MCF 10A (cell line): ENCODE measurements at regions not wholly inside any gene's neighbourhood (a gene's known extent, or its start where the extent isn't known, plus 50 kb on each side); places are given as distances from the start of the nearest gene placed in this dataset.

Source experiments
- BruUV-seq: library from RNA; stranded (reverse); fragments of 400-500 nt; replicated peaks from 2 replicates; lab custom pipeline; 2021; lab: Mats Ljungman, UMichigan
- CTCF ChIA-PET: fragments of 300-600 bp; sonication (Branson Sonifier 250); formaldehyde crosslinking; extraction: SDS; loops from one replicate; lab custom pipeline; 2021; ENCODE audit warnings: antibody characterized with exemption, inconsistent platforms; lab: Yijun Ruan, JAX
- POLR2A ChIA-PET: fragments of 300-600, 350-650 bp; sonication (Branson Sonifier 250); formaldehyde crosslinking; extraction: SDS; loops from one replicate; lab custom pipeline; 2020; ENCODE audit warnings: antibody characterized with exemption, inconsistent platforms; lab: Yijun Ruan, JAX
- DNase-seq: peaks from one replicate; pipeline ENCODE4 v3.0.0-alpha.2; 2018; ENCODE audit not compliant: unreplicated experiment
- H3K27ac Mint-ChIP-seq: one replicate; pipeline ENCODE4 v1.8.0; 2022; ENCODE audit warnings: mild to moderate bottlenecking, low read depth, mixed read lengths; ENCODE audit not compliant: unreplicated experiment
- H3K27me3 Mint-ChIP-seq: one replicate; pipeline ENCODE4 v1.8.0; 2022; ENCODE audit warnings: mixed read lengths; ENCODE audit not compliant: insufficient read depth, unreplicated experiment
- H3K36me3 Mint-ChIP-seq: one replicate; pipeline ENCODE4 v1.8.0; 2022; ENCODE audit warnings: mild to moderate bottlenecking, moderate library complexity, mixed read lengths; ENCODE audit not compliant: insufficient read depth, unreplicated experiment
- H3K4me1 Mint-ChIP-seq: one replicate; pipeline ENCODE4 v1.8.0; 2022; ENCODE audit warnings: mixed read lengths; ENCODE audit not compliant: insufficient read depth, unreplicated experiment
- H3K4me3 Mint-ChIP-seq: one replicate; pipeline ENCODE4 v1.8.0; 2022; ENCODE audit warnings: mild to moderate bottlenecking, moderate library complexity, mixed read lengths; ENCODE audit not compliant: unreplicated experiment
- H3K9me3 Mint-ChIP-seq: one replicate; pipeline ENCODE4 v1.8.0; 2022; ENCODE audit warnings: mixed read lengths; ENCODE audit not compliant: unreplicated experiment
- intact Hi-C: fragments of 100-400 bp; cut with micrococcal nuclease; formaldehyde crosslinking; loops from 2 replicates; pipeline ENCODE4 v1.14.1; 2022
- TF ChIP-seq, protein P1 (sequence below): fragments of 200-600 bp; IDR thresholded peaks from one replicate; pipeline ENCODE4 v1.8.0; 2022; ENCODE audit warnings: antibody characterized with exemption, mild to moderate bottlenecking; ENCODE audit not compliant: unreplicated experiment

DNA sequence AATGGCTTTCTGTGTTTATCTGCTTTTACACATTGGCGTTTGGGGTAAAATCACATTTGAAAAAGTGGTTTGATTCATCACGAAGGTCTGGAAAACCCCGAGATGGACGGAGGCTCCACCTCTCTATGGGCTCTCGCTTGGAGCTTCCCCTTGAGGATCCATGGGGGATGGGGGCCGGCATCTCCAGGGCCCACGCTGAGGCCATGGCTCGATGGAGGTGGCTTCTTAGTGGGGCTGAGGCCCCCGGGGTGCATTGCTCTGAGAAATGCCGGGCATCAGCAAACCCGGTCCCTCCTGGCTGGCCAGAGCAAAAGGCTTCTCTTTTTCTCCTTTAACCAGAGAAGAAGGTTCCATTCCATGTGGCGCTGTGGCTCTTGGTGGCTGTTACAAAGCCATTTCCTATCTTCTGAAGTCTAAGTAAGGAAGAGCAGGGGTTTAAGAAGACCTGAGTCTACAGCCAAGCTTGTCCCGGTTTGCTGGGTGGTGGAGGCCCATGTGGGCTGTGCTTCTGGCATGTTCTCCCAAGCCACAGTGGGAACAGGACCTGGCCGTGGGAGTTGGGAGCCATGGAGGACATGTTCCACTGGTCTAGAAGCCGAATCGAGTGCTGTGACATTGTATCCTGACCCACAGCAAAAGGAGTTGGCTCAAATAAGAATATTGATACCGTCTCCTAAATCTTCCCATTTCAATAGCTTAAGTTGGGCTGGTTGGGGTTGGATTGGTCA, 243.5 kb upstream of the PITRM1 start:
- no peak overlapping the region for H3K4me3 Mint-ChIP-seq

DNA sequence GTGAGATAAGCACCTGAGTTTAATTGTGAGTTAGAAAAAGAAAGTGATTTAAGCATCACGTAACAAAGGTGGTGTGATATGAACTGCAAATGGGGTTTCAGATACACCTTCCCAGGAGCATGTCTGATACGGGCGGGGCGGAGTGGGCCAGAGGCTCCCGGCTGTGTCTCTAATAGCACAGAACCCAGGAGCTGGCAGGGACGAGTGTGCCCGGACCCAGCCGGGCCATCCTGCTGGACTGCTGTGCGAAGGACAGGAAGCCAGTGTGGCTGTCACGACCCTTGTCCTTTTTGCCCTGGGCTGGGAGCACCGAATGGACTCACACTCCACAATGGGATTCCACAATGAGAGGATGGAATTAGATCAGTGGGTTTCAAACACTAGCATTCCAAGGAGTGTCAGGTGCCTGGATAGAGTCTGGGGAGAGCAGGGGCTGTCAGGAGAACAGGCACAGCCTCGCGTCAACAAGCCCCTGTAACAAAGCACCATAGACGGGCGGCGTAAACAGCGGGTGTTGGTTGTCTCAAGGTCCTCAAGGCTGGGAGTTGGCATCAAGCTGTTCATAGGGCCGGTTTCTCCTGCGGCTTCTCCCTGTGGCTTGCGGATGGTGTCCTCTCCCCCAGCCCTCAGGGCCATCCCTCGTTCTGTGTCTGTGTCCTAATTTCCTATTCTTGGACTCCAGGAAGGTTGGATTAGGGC, 242.6 kb upstream of the PITRM1 start:
- no peaks in the 10 kb centered on the region for H3K36me3 Mint-ChIP-seq
- ChIA-PET POLR2A (no interaction called here), CTCF (no interaction called here)
- H3K27ac Mint-ChIP-seq: no peak overlapping the region
- no peak for DNase-seq
- BruUV-seq: no TSS peak
- intact Hi-C loops: no loop called here
- H3K4me1 Mint-ChIP-seq: no peaks in the 10 kb centered on the region
- H3K27me3 Mint-ChIP-seq: no peaks in the 10 kb centered on the region
- TF ChIP-seq, protein P1, sequence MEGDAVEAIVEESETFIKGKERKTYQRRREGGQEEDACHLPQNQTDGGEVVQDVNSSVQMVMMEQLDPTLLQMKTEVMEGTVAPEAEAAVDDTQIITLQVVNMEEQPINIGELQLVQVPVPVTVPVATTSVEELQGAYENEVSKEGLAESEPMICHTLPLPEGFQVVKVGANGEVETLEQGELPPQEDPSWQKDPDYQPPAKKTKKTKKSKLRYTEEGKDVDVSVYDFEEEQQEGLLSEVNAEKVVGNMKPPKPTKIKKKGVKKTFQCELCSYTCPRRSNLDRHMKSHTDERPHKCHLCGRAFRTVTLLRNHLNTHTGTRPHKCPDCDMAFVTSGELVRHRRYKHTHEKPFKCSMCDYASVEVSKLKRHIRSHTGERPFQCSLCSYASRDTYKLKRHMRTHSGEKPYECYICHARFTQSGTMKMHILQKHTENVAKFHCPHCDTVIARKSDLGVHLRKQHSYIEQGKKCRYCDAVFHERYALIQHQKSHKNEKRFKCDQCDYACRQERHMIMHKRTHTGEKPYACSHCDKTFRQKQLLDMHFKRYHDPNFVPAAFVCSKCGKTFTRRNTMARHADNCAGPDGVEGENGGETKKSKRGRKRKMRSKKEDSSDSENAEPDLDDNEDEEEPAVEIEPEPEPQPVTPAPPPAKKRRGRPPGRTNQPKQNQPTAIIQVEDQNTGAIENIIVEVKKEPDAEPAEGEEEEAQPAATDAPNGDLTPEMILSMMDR: no peak
- peaks cover 8% of the 10 kb centered on the region for H3K9me3 Mint-ChIP-seq
- H3K4me3 Mint-ChIP-seq: no peak overlapping the region

More for the DNA sequence above, 243.5 kb upstream of the PITRM1 start:
- TF ChIP-seq, protein P1: no peak
- H3K27ac Mint-ChIP-seq: no peak overlapping the region
- peaks cover 6% of the 10 kb centered on the region for H3K4me1 Mint-ChIP-seq
- BruUV-seq: no TSS peak
- H3K27me3 Mint-ChIP-seq: no peaks in the 10 kb centered on the region
- CTCF ChIA-PET: interaction anchor here (0.7 kb wide), 1 partner anchor 995 kb away, joined by 3 read pairs; no protein-coding TSS in a partner anchor
- no peaks in the 10 kb centered on the region for H3K36me3 Mint-ChIP-seq
- DNase-seq: no peak
- intact Hi-C loops: no loop called here
- POLR2A ChIA-PET: interaction anchor here (0.7 kb wide), 1 partner anchor 56 kb away, joined by 3 read pairs; no protein-coding TSS in a partner anchor
- H3K9me3 Mint-ChIP-seq: peaks cover 4% of the 10 kb centered on the region

DNA sequence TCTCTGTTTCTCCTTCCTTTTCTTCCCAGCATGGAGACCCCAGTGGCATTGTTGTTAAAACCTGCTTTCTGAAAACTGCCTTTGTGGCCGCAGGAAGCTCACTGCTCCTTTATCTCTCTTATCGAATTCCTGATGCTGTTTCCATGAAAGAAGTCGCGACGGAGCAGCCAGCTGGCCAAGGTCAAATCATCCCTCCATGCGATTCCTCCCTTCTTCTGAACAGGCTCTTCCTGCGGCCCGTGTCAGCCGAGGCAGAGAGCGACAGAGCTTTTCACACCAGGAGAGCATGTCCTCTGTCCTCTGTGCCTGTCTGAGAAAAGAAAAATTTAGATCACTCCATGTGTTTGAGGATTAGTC, 242.1 kb upstream of the PITRM1 start:
- Mint-ChIP-seq H3K36me3 (no peaks in the 10 kb centered on the region), H3K4me3 (no peak overlapping the region), H3K27me3 (no peaks in the 10 kb centered on the region), H3K27ac (no peak overlapping the region), H3K9me3 (peaks cover 8% of the 10 kb centered on the region), H3K4me1 (no peaks in the 10 kb centered on the region)
- TF ChIP-seq, protein P1: no peak
- intact Hi-C loops: no loop called here
- CTCF ChIA-PET: no interaction called here
- no peak for DNase-seq
- POLR2A ChIA-PET: no interaction called here
- no TSS peak for BruUV-seq

DNA sequence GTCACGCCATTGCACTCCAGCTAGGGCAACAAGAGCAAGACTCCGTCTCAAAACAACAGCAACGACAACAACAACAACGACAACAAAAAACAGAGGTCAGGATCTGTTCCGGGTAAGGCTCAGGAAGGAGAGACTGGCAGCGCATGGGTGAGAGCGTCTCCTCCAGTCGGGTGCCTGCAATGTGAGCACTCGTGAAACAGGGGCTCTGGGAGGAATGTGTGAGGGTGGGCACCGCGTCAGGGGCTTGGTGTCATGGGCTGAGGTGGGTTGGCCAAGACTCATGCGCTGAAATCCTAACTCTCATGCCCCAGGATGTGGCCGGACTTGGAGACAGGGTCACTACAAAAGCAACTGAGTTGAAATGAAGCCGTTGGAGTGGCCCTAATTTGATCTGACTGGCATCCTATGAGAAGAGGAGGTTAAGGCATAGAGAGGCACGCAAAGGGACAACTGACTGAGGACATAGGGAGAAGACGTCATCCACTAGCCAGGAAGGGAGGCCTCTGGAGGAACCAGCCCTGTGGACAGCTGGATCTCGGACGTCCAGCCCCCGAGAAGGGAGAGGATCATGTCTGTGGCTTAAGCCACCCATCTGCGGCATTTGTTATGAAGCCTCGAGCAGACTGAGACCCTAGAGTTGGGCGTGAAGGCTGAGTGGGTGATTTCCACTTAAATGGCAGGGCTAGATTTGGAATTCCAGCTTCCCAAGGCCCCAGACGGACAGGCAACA, 241.5 kb upstream of the PITRM1 start:
- Mint-ChIP-seq H3K27ac (no peak overlapping the region), H3K4me3 (no peak overlapping the region), H3K36me3 (no peaks in the 10 kb centered on the region)

More for the DNA sequence above, 241.5 kb upstream of the PITRM1 start:
- H3K4me1 Mint-ChIP-seq: no peaks in the 10 kb centered on the region
- BruUV-seq: no TSS peak
- TF ChIP-seq, protein P1: no peak
- ChIA-PET CTCF (interaction anchor here (0.7 kb wide), 1 partner anchor 16 kb away, joined by 4 read pairs; no protein-coding TSS in a partner anchor), POLR2A (no interaction called here)
- peaks cover 8% of the 10 kb centered on the region for H3K9me3 Mint-ChIP-seq
- intact Hi-C loops: no loop called here
- H3K27me3 Mint-ChIP-seq: no peaks in the 10 kb centered on the region
- DNase-seq: no peak
